ENCODE measurements at regions not wholly inside any gene's neighbourhood (a gene's known extent, or its start where the extent isn't known, plus 50 kb on each side); places are given as distances from the start of the nearest gene placed in this dataset.

DNA sequence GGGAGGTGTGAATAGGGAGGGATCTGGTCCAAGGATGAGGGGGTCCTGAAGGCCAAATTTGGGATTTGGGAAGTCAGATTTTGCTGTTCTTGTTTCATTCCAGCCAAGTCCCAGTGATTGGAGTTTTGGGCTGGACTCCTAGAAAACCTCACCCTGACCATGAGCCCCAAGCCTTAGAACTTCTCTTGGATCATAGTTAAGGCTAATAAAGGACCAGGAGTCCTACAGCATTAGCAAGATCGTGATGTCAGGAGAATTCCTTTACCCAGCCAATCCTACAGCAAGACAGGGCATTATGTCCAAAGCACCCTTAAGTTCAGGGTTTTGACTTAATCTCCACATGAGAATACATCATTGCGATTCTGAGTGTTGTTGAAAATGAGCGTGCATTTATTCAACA lies 85.0 kb downstream of the SOX9 start:
- no peak overlapping the region for H3K4me3 ChIP-seq (ENCODE audit: low read depth, low read length)
- TF ChIP-seq CTCF (IDR thresholded peaks at IDR 0.05; ENCODE audit: low read depth, low read length) = no peak
- in situ Hi-C loops (cut with HindIII; ENCODE audit: low sequenced_read_pairs) = no loop called here
- DNase-seq (ENCODE audit: low read depth, low spot score) = no peak

DNA sequence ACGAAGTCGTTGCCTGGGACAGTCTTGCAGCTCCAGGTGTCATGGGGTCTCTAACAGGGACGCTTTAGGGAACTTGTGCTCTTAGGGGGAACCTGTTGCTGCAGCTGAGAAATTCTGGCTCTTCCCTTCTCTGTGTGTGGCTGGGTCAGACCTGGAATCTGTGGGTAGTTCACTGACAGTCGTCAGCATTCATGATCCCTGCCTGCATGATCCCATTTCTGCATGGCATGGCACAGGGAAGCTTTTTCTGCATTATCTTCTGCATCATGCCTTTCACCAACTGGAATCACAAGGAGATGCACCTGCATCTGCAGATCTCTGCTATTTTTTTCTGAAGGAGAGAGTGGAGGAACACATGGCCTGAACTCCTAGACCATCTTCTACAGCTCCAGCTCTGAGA lies 85.6 kb downstream of the SOX9 start:
- no peak overlapping the region for H3K4me3 ChIP-seq (ENCODE audit: low read depth, low read length)
- DNase-seq (ENCODE audit: low read depth, low spot score) = no peak
- in situ Hi-C loops (cut with HindIII; ENCODE audit: low sequenced_read_pairs) = no loop called here
- TF ChIP-seq CTCF (IDR thresholded peaks at IDR 0.05; ENCODE audit: low read depth, low read length) = no peak

DNA sequence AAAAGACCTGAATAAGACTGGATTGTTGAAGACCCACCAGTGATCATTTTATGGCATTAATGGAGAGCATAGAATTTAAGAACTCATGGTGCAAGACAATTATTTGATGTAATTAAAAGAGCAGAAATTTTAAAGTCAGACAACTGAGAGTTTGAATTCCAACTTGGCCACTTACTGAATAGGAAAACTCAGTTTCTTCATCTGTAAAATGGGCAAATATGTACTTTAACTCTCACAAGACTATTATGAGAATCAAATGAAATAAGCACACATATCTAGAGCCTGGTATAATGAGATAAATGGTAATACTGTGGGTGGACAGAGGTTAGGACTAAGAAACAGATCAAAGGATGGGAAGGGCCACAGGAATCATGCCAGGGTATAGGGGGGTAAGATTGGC lies 88.0 kb downstream of the SOX9 start:
- DNase-seq (ENCODE audit: low read depth, low spot score) = no peak
- in situ Hi-C loops (cut with HindIII; ENCODE audit: low sequenced_read_pairs) = no loop called here
- H3K4me3 ChIP-seq (ENCODE audit: low read depth, low read length) = no peak overlapping the region
- TF ChIP-seq CTCF (IDR thresholded peaks at IDR 0.05; ENCODE audit: low read depth, low read length) = no peak

DNA sequence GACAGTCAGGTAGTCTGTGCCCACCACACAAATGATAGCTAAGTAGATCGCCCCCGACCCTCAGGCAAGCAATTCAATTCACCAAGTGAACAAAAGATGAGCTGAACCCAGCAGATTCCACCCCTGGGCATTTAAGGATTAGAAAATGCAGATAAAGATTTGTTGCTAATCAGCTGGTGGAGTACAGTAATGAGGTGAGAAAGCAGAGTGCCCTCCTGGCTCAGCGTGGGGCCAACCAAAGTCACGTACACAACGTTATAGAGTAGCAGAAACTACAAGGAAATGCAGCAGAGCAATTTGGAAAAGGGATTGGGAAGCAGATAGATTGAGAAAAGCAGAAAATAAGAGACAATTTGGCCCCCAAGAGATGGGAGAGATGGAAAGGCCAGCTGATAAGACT lies 91.2 kb downstream of the SOX9 start:
- in situ Hi-C loops (cut with HindIII; ENCODE audit: low sequenced_read_pairs) = no loop called here
- DNase-seq (ENCODE audit: low read depth, low spot score) = no peak
- no peak for TF ChIP-seq CTCF (IDR thresholded peaks at IDR 0.05; ENCODE audit: low read depth, low read length)
- H3K4me3 ChIP-seq (ENCODE audit: low read depth, low read length) = no peak overlapping the region

GRCh38 chr17:72215490-72215889 lies 94.7 kb downstream of the SOX9 start:
- no peak for DNase-seq (ENCODE audit: low read depth, low spot score)
- no peak for TF ChIP-seq CTCF (IDR thresholded peaks at IDR 0.05; ENCODE audit: low read depth, low read length)
- H3K4me3 ChIP-seq (ENCODE audit: low read depth, low read length) = no peak overlapping the region
- in situ Hi-C loops (cut with HindIII; ENCODE audit: low sequenced_read_pairs) = no loop called here

GRCh38 chr17:72215928-72216327 lies 95.1 kb downstream of the SOX9 start:
- DNase-seq (ENCODE audit: low read depth, low spot score) = no peak
- TF ChIP-seq CTCF (IDR thresholded peaks at IDR 0.05; ENCODE audit: low read depth, low read length) = no peak
- no peak overlapping the region for H3K4me3 ChIP-seq (ENCODE audit: low read depth, low read length)
- in situ Hi-C loops (cut with HindIII; ENCODE audit: low sequenced_read_pairs) = no loop called here
